Stimulated activated CD8-positive, alpha-beta memory T cell treated with anti-CD3 and anti-CD28 coated beads, Interleukin-7, amount 100 ng/mL, for 4 hours (primary cell): ENCODE measurements at regions not wholly inside any gene's neighbourhood (a gene's known extent, or its start where the extent isn't known, plus 50 kb on each side); places are given as distances from the start of the nearest gene placed in this dataset.

Experiments
- DNase-seq, 2 donors: peaks; one replicate each; pipeline ENCODE4 v3.0.0-alpha.2; 2020; ENCODE audit warnings: low read depth in 2 of 2

DNA sequence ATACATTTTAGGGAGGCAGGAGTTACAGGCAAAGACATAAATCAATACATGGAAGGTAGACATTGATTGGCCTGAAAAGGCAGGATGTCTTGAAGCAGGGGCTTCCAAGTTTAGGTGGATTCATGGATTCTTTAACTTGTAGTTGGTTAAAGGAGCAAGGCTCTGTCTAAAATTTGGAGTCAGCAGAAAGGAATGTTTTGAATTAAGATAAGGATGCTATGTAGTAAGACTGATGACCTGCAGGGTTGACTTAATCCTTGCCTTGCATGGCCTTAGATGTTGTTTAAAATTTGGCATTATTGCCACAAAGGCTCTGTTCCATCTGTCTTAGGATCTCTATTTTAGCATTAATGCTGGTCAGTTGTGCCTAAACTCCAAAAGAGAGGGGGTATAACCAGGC is 171.3 kb downstream of the C5orf15 start:
- DNase-seq, result no peak

DNA sequence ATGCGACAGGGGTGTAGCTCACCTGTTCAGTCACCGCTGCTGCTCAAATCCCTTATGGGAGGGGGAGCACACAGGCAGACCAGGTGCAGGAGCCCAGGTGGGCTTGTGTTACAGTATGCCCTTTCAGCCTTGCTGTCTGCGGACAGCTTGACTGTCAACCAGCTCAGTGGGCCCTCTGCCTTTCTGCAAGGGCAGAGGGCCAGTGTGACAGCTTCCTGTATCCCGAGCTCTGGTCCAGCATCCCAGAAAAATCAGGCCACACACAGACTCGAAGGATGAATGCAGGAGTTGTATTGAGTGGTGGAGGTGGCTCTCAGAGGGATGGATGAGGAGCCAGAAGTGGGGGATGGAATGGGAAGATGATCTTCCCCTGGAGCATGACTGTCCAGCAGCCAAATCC is 172.2 kb downstream of the C5orf15 start:
- no peak for DNase-seq

DNA sequence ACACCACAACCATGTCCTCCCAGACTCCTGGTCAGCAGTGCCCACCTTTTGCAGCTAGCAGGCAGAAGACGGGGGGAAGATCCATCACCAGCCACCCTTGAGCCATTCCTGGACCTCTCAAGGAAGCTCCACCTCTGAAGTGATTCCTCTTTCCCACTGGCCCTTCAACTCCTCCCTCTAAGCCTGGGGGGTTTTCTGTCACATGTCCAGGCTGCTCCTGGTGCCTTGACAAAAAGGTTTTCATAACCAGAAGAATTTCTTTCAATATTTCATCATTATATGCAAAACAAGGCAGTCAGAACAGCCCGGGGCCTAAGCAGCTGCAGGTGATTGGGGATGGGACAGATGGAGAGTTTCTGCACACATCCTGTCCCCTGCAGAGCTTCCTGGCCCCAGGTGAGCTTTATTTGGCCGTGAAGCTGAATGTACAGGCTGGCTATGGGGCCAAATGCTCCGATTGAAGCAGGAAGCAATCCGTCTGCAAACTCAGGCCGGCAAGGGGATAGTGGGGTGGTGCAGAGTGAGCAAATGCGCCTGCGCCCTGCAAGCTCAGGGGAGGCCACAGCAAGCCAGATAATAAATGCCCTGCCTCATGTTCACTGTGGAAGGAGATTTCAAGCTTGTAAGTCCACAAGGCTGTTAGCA is 173.5 kb downstream of the C5orf15 start:
- DNase-seq, result no peak

DNA sequence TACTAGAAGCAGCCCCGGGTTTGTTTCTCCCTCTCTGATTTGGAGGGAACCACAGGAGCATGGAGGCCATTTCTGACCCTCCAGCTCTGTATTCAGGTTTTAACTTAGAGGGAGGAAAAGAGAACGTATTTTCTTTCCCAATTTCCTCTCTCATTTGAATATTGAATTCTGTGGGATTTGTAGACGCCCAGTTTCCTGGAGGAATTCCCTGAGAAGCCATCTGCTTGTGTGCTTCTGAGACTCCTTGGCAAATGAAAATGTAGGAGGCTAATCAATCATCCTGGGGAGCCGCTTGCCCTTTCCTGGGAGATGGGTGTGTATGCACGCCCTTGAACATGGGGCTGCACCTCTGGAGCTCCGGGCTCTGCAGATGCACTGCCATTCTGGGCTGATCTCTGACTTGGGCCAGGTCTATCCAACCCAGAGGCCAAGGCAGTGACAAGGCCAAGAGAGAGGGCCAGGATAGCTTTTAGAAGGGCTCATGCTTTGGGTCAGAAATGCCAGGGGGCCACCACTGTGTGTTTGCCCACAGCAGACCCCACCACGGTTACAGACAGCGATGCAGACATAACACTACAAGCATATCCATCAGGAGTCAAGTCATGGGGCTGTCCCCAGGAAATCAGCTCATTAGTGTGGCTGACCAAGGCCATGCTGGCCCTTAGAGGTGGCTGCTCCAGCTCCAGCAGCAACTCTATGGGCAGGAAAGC is 174.5 kb downstream of the C5orf15 start:
- DNase-seq, result no peak

DNA sequence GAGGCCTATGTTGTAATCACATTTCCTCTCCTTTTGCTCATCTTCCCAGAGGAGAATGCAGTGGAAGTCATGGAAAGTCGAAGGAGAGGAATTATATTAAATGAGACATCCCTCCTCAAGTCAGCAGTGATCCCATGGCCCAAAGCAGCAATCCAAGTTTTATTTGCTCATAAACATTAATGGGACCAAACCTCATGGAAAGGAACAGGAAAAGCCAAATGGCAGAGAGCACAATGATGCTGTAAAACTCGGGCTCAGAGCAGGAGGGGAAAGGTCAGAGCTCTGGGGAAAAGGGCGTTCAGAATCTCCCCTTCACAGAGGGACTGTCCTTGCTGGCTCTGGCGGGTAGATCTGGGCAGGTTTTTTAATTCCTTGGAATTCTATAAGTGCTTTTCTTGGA is 175.8 kb downstream of the C5orf15 start:
- no peak for DNase-seq

DNA sequence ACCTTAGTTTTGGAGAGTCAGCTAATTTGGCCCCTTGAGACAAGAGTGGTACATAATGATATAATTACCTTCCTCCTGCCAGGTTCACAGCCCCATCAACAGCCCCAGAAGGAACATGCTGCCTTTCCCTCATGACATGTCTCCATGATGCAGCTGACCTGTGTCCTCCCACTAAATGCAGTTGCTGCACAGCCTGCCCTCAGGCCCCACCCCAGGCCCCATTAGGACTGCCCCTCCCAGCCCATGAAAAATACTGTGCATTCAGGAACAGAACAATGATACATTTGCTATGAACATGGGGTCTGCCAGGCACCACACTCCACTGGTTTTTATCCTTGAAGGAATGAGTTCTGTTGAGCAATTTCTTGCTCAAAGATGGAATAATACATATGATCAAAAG is 176.4 kb downstream of the C5orf15 start:
- no peak for DNase-seq

DNA sequence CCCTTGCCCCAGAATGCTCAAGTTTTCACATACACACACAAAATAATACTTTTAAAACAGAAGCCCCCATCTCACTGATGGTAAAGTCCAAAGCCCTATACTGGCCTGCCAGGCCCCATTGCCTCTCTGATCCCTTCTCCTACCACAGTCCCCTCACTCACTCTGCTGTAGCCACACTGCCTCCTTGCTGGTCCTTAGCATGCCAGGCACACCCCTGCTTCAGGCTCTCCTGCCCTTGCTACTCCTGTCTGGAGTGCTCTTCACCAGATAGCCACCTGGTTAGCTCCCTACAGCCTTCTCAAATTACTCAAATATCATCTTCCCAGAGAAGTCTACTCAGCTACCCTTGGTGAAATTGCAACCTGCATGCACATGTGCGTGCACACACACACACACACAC is 177.5 kb downstream of the C5orf15 start:
- DNase-seq, result no peak

DNA sequence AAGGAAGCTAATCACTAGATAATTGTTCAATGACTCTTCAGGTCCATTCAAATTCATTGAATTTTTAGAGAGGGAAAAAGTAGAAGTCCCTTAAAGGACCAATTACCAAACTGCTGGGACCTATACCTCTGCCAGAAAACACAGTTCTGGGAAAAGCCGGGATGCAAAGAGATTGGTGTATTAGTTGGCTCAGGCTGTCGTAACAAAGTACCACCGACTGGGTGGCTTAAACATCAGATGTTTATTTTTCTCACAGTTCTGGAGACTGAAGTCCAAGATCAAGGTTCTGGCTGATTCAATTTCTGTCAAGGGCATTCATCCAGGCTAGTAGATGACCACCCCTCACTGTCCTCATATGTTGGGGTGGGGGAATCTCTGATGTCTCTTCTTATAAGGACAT is 177.1 kb upstream of the FSTL4 start:
- DNase-seq, result no peak

DNA sequence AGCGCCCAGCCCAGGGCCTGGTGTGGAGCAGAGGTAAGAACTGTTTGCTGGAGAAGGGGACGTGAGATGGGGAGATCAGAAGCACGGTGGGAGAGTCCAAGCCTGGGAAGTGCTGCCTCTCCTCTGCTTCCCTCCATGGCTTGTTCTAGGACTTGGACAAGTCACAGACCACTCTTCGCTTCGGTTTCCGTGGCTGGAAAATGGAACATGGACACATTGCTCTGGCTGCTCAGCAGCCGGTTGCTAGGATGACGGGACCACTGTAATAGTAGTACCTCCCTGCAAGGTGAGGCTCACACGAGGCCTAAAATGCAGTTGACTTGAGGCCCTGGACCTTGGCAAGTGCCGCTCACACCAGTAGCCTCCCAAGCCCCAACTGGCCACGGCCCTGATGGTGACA is 175.8 kb upstream of the FSTL4 start:
- no peak for DNase-seq

DNA sequence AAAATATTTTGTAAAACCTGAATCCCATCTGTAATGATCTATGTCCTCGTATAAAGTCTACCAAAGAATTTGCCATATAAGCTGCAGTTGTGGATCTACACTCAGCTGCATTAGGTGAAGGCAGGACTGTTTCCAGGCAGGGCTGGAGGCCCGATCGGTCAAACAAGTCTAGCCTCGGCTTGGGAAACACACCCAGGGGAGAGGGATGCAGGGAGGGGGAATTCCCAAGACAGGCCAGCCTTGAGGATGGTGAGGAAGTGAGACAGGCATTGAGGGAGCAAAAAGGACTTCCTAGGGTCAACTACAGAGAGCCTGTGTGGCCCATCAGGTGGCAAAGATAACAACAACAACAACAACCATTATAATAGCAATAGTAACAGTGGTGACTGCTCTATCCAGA is 174.1 kb upstream of the FSTL4 start:
- no peak for DNase-seq

DNA sequence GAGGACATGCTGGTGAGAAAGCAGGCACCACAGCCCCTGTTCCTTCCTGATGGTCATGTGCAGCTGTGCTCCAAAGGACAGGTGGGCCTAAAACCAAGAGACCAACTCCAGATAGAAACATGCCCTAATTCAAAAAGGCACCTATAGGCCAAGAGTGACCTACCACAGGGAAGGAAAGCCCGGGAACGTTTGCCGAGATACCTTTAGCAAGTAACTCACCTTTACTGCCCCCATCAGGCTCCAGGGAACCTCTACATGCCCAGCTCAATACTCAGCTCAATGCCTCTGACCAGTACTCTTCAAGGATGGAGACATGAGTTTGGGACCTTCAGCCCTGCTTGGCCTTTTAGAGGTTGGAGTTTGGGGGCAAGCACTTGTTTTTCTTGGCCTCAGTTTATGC is 172.8 kb upstream of the FSTL4 start:
- no peak for DNase-seq

DNA sequence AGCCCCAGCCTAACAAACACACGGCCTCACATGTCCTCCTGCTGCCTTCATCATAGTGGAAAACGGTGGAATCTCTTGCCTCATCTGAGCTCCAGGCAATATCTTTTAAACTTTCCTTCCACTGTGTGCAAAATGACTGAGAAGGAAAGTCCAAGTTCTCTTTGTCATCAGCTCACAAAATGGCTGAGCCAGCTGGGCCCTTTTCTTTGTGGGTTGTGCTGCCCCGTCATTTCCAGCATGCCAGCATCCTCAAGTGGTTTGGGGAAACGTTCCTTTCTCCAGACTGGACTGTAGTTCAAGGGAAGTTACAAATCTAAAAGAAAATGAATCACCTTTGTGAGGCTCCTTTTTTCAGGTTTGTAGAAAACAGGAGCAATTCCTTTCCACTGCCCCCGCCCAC is 171.1 kb upstream of the FSTL4 start:
- DNase-seq, result no peak

DNA sequence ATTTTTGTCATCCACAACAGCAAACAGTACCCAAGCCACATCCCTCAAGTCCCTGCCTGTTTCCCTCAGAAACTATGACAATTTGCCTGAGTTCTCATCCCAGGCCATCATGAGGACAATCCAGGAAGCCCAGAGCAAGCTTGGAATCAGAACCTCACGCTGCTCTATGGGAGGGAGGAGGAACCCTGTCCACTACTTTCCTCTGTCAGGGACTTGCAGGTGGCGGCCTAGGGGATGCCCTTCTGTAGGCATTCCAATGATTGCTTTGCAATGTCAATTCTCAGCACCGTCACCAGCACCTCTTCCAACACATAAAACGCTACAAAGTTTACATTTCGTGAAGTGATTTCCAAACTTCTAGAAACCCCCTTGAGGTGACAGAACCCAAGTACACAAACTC is 170.4 kb upstream of the FSTL4 start:
- DNase-seq, result no peak

DNA sequence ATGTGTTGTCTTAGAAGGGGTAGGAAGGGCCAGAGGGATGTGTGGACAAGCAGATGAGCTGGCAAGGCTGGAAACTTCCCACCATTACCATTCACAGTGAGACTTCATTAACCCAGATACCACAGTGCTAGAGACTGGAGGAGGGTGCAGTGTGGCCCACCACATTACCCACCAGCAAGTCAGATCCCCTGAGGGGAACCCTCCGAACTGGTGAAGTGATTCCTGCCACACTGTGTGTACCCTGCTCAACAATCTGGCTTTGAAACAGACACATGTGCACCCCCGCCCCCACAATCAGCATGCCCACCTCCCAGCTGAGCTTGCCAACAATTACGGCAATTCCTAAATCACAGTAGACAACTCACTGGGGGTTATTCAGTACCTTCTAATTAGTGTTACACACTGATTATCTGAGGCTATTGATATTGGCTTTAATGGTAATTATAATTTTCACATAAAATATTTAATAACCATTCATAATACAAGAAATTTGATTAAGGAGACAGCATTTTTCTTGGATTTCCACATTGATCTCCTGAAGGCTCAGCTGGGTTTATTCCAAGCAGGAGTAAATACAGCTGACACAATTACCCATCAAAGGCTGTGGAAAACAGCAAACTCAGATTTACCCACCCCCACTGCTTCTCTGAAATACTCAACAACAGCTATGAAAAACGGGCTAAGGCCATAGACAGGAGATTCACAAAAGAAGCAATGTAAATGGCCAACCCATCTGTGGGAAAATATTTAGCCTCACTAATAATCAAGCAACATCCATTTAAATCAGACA is 169.3 kb upstream of the FSTL4 start:
- no peak for DNase-seq

DNA sequence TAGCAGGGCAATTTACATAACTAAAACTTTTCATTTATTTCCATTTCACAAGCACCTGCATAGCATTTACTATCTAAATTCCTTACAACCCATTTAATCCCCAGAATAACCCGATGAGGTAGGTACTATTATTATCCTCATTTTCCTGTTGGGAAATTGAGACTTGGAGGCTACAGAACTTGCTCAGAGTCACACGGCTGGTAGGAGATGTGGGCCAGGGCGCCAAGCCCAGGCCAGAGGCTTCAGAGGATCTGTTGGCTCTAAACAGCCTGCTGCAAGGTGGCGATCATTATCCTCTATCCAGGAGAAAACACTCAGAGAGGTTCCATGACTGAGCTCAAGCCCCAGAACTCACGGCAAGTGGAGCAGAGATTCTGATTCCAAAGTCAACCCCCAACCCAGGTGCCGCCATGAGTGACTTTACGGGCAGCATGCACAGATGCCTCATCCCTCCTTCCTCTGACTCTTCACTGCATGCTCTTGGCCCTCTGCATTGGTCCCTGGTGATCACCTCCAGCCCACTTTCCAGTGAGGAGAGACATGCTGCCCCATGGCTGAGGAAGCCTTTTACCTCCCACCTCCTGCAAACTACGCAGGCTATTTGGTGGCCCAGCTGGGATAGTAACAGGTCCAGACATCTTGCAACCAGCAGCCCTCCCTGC is 168.4 kb upstream of the FSTL4 start:
- DNase-seq, result no peak

DNA sequence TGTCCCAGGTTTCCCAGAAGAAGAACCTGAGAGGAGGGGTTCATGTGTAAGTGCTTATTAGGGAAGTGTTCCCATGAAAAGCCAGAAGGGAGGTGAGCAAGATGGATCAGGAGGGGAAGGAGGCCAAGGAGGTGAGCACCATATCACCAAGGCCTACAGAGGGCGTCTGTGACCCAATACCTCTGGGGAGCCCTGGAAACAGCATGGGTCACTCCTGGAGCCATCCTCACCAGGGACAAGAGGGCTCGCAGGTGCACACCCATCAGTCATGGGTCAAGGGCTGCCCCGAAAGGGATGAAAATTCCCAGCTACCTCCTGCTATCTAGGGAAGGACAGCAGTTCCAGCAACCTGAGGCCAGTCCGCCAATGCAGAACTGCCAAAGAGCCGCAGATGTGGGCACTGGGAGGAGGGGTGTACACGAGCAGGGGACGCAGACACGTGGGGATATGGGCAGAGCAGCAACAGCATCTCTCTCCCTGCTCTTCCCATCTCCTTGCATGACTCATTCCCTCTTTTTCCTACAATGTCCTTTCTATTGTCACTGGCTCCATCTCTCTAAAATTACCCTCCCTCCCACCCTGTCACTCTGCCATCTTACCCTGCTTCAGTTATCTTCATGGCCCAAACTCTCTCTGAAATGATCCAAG is 167.6 kb upstream of the FSTL4 start:
- DNase-seq, result no peak

DNA sequence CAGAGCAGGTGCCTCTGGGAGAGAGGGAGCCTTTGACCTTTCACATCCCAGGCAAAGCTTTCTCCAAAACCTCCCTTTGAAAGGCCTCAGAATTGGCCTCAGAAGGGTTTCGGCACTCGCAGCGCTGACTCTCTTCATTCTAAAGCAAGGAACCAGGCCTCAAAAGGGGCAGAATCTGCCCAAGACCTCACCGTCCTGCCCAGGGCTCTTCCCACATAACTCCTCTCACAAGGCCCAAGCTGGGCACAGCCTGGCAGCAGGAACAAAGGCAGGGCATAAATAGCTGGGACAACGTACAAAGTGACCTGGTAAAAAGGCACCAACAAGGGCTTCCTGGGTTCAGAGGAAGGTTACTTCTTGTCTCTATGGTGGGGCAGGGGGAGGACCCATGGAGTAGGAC is 166.3 kb upstream of the FSTL4 start:
- DNase-seq, result no peak

DNA sequence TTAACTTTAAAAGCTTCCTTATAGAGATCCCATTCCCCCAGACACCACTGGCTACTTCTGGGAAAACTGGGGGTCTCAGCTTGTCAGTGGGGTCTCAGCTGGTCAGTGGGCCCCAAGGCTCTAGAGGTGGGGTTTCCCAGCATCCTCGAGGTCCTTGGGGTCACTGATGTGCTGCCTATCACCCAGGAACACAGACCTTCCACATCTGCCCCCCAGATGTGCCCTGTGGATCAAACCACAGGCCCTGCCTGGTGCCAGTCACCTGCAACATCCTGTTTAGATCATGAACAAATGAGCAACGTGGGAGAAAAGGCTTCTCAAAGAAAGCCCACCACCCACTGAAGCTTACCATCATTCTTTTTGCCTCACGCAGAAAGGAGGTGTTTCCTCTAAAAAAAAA is 165.6 kb upstream of the FSTL4 start:
- DNase-seq, result no peak

DNA sequence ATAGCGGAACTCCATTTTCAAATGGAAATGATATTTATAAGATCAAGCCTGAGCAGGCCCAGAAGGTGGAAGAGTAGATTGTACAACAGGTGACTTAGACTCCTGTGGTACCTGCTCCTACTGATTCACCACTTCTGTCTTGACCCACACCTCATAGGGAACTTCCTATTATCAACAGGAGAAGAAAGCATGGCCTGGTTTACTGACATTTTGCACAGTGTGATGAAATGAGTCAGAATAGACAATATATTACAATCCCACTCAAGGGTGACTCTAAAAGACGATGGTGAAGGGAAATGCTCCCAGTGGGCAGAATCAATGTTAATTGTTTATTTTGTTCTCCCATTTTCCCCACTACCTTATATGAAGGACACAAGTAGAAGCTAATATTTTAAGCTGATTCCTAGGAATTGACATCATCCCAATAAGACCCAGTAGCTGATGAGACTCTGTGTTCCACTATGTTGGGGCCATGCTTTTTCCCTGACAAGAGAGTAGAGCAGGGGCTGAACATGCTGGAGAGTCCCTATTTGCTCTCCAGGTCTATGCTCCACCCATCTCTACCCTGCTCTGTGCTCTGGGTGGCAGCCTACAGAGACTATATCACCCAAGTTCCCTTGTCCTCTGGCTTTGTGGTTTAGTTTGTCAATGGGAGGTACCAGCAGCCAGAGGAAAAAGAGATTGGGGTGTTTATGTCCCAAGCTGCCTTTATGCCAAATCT is 163.4 kb upstream of the FSTL4 start:
- DNase-seq, result no peak

DNA sequence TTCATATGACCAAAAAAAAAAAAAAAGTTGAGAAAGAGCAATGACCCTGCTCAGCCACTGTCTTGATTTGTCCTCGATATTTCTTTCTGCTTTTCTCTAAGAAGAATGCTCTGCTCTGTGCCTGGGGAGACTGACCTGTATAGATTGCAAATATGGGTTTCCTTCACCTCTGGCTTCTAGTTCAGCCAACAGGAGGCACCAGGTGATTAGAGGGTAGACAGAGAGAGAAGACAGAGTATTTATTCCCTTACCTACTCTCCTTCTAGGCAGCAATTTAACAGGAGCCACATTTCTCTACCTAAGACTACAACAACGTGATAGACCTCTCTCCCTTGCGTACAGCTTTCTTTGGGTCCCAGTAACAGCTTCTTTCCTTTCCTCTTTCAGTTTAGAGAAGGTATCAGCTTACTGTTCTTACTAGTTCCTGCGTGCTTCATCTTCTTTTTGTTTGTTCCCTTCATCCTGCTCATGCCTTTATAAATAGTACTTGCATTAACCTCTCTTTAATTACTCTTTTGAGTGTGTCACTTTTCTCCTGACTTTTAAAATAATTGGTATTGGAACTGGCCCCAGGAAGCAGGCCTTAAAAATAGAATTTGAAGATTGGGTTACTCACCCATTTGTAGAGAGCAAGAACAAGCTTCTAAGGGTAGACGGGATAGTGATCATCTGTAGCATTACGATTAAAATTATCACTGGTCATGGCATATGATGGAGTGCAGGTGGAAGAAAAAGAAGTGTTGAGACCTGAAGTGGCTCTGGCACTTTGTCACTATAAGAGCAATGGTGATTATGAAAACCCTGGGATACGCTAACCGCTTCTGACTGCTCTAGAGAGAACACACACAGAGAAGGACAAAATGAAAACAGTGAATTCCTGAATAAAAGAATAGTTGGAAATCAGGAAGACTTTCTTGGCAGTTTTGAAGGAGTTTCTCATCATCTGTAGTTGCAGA is 161.2 kb upstream of the FSTL4 start:
- DNase-seq, result no peak
